GM19468 (cell line): ENCODE measurements at regions not wholly inside any gene's neighbourhood (a gene's known extent, or its start where the extent isn't known, plus 50 kb on each side); places are given as distances from the start of the nearest gene placed in this dataset.

Experiments
- ATAC-seq: cut with Tn5 transposase; IDR thresholded peaks from one replicate; pipeline ENCODE4 v1.9.1; 2021; ENCODE audit warnings: mild to moderate bottlenecking, moderate library complexity, moderate number of reproducible peaks; ENCODE audit not compliant: unreplicated experiment; ENCODE audit errors: extremely low read depth

DNA sequence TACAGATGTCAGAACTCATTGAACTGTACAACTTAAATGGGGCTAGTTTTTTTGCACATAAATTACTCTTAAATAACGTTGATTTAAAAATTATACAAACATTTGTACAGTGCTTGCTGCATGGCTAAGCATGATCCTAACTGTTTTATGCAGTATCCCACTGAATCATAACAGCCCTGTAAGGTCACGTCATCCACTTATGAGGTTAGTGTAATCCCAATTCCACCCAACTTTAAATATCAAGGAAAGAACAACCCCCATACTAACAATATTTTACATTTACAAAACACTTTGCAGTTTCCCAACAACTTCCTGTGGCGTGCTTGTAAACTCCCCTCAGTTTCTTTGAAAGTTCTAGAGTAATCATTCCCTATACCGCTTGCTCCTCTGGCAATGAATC lies 190.1 kb upstream of the SALL1 start:
- no peak for ATAC-seq

DNA sequence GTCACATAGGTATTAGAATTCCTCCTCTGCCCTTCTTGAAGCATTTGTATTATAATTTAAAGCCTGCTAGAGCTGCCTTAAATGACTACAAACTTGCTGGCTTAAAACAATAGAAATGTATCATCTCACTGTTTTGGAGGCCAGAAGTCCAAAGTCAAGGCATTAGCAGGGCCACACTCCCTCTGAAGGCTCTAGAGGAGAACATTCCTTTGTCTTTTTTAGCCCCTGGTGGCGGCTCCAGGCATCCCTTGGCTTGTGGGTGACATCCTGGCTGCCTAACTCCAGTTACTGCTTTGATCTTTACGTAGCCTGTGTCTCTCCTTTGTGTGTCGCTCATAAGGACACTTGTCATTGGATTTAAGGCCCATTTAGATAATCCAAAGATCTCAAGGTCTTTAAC lies 186.6 kb upstream of the SALL1 start:
- ATAC-seq, result no peak

- no peak for ATAC-seq
Observed at GRCh38 chr16:51328733-51329132, 177.7 kb upstream of the SALL1 start.

- no peak for ATAC-seq
Observed at GRCh38 chr16:51327001-51327400, 175.9 kb upstream of the SALL1 start.

DNA sequence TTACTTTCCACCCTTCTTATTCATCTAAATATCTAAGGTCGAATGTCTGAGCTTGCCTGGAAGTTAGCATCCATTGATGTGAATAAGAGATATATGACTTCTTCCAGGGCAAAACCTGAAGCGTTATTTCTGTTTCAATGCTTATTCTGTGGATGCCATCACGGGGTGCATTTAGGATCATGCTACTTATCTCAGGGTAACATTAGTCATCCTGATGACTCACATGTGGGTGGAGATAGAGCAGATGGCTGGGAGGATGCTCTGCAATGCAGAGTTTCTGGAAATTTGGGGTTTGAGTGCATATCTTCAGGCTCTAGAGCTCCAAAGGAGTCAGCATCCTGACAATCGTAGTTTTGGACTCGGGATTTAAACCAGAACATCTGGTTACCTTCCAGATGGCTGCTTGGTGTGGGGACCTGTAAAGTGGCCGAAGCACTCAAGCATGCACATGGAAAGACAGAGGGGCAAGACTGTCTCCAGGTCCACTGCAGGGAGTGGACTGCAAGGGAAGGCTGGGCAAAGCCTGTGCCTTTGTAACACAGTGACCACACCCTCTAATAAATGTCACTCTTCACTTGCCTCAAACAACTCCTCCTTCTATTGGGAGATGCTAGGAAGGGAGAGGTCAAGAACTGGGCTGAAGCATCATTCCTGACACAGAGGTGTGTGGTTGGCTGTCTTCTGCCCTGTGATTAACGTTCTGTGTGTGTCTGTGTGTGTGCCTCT lies 175.2 kb upstream of the SALL1 start:
- no peak for ATAC-seq

DNA sequence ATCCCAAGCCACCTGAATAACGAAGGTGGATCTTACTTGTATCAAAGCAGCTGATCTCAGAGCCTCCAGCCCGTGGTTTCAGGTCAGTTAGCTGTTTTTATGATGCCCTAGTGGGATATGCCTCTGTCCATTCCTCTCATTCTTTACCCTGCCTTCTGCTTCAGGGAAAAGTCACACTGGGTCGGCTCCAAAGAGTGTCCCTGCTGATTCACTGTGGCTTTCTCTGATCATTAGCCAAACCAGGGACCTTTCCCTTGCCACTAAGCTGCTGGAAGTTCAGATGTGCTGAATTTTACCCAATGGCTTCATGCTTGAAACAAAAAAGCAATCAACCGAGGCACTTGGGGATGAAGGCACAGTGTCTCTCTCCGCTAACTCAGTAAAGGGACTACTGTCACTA lies 170.2 kb upstream of the SALL1 start:
- no peak for ATAC-seq

DNA sequence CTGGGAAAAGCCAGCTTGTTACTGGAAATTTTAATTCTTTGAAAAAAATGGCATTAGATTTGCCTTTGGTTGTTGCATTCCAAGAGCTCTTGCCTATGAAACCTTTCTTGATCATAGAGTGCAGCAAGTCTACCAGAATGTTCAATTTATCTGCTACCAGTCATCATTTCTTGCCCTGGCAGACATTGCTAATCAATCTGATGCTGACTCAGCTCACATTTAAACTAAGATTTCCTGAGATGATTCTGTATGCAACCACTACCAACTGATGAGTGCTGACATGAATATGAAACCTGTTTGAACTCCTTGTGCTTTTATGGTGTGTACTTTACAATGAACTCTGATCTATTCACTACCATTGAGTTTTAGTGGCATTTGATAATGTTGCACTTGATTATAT lies 166.5 kb upstream of the SALL1 start:
- no peak for ATAC-seq

GRCh38 chr16:51313198-51313597 lies 162.1 kb upstream of the SALL1 start:
- no peak for ATAC-seq

DNA sequence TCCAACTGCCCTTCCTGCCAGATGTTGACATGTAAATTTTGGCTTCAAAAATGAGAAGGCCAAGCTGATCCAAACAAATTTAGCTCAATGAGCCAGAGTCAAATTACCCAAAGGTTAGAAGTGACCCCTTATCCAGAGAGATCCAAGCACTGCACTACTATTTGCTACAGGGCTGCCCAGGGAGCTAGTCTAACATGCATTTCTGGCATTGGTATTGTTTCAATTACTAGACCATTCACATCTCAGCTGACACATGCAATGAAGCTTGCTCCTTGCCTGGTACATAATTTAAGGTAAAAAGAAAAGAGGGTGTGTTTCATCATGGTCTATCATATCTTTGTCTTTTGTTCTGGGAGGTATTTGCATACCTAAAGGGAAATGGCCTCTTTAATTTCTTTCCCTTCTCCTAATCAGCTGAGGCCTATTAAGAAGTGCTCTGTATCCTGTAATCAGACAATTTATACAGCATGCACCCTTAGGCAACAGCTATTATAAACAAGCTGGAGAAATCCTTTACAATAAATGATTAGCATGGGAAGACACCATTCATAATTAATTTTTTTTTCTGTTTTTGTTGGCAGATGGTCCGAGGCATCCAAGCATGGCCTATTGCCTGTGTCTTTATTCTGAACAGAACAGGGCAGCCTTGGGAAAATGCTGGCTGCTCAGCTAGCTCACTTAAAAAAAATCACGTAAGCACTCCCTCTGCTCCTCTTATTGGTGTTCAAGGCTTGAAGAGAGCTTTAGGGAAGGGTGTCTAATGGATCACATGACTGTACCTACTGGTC lies 161.5 kb upstream of the SALL1 start:
- no peak for ATAC-seq

- ATAC-seq, result no peak
Observed at GRCh38 chr16:51310159-51310558, 159.1 kb upstream of the SALL1 start.

- ATAC-seq, result no peak
Observed at GRCh38 chr16:51306886-51307595, 156.0 kb upstream of the SALL1 start.

- ATAC-seq, result no peak
Observed at GRCh38 chr16:51306116-51306515, 155.0 kb upstream of the SALL1 start.

DNA sequence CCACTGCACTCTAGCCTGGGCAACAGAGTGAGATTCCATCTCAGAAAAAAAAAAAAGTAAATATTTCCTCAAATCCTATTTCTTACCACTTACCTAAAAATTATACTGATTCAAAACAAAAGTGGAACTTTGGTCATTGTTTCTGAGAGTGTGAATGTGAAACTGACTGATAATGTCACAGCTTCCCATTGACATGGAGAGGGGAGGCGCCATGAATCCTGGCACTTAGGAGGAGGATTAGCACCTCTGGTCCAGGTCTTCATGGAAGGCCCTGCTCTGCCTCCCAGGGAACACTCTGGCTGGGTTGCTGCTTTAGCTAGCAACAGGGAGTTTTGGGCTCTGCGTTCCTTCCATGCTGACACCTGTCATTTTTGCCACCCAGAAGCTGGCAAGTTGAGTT lies 154.3 kb upstream of the SALL1 start:
- no peak for ATAC-seq

GRCh38 chr16:51302042-51302441 lies 151.0 kb upstream of the SALL1 start:
- ATAC-seq, result no peak

- no peak for ATAC-seq
Observed at GRCh38 chr16:51298800-51299199, 147.7 kb upstream of the SALL1 start.

GRCh38 chr16:51290442-51291285 lies 139.6 kb upstream of the SALL1 start:
- ATAC-seq, result no peak

- no peak for ATAC-seq
Observed at GRCh38 chr16:51289336-51289735, 138.3 kb upstream of the SALL1 start.

- no peak for ATAC-seq
Observed at GRCh38 chr16:51287121-51287755, 136.2 kb upstream of the SALL1 start.

- ATAC-seq, result no peak
Observed at GRCh38 chr16:51286272-51286671, 135.2 kb upstream of the SALL1 start.

- no peak for ATAC-seq
Observed at GRCh38 chr16:51276336-51276735, 125.3 kb upstream of the SALL1 start.
